ENCODE measurements at regions not wholly inside any gene's neighbourhood (a gene's known extent, or its start where the extent isn't known, plus 50 kb on each side); places are given as distances from the start of the nearest gene placed in this dataset.

DNA sequence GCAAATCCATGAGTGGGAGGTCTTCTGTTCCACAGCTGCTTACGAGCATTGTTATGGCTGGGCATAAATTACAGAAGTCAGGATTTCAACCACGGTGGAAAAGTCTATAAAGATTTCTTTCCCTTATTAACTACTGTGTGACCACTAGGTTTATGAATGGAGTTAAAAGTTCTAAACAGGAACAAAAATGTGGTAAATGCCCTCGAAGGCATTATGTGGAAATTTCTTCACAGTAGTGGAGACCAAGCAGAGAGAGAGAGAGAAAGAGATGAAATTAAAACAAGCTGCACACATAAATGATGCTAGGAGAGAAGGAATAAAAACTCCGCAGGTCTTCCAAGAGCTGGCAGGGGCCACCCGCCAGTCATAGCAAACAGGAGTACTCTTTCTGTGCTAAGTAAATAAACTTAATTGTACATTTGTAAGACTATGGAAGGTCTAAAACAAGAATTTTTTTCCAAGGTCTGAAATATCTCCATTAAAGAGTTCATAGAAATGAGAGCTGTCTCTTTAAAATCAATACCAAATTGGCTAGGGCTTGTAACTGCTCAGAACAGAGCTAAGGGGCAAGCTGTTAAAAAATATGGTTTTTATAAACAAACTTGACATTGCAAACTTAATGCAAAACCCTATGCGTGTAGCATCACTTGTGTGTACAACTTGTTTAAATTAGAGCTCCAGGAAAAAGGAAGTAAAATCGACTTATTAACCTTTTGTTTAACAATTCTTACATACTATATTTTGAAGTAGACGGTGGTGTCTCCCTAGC, 438.2 kb downstream of the MEIS1 start:
- in situ Hi-C loops (cut with MboI; ENCODE audit: low sequenced_read_pairs, unreplicated experiment) = no loop called here
- TF ChIP-seq, protein P1, sequence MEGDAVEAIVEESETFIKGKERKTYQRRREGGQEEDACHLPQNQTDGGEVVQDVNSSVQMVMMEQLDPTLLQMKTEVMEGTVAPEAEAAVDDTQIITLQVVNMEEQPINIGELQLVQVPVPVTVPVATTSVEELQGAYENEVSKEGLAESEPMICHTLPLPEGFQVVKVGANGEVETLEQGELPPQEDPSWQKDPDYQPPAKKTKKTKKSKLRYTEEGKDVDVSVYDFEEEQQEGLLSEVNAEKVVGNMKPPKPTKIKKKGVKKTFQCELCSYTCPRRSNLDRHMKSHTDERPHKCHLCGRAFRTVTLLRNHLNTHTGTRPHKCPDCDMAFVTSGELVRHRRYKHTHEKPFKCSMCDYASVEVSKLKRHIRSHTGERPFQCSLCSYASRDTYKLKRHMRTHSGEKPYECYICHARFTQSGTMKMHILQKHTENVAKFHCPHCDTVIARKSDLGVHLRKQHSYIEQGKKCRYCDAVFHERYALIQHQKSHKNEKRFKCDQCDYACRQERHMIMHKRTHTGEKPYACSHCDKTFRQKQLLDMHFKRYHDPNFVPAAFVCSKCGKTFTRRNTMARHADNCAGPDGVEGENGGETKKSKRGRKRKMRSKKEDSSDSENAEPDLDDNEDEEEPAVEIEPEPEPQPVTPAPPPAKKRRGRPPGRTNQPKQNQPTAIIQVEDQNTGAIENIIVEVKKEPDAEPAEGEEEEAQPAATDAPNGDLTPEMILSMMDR (IDR thresholded peaks at IDR 0.05; ENCODE audit: borderline replicate concordance, control extremely low read depth, extremely low read depth, insufficient read depth, missing control alignments) = no peak
- DNase-seq (ENCODE audit: low spot score) = no peak

DNA sequence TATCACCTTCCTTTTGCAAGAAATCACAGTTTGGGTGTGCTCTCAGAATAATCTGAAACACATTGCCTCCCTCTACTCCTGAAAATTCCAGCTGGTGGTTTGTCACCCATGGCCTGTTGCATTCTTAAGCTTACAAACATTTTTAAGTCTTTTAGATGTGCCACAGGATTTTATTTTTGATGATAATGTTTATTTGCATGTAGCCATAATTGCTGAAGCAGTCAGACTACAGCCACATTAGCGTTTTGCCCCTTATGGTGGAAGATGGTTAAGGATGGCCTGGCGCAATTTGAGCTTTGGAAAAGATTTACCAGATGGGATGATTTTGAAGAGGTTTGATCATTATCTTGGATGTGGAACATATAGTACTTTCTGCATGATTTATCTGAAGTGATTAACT, 439.5 kb downstream of the MEIS1 start:
- no peak for DNase-seq (ENCODE audit: low spot score)
- TF ChIP-seq, protein P1 (IDR thresholded peaks at IDR 0.05; ENCODE audit: borderline replicate concordance, control extremely low read depth, extremely low read depth, insufficient read depth, missing control alignments) = no peak
- in situ Hi-C loops (cut with MboI; ENCODE audit: low sequenced_read_pairs, unreplicated experiment) = no loop called here

DNA sequence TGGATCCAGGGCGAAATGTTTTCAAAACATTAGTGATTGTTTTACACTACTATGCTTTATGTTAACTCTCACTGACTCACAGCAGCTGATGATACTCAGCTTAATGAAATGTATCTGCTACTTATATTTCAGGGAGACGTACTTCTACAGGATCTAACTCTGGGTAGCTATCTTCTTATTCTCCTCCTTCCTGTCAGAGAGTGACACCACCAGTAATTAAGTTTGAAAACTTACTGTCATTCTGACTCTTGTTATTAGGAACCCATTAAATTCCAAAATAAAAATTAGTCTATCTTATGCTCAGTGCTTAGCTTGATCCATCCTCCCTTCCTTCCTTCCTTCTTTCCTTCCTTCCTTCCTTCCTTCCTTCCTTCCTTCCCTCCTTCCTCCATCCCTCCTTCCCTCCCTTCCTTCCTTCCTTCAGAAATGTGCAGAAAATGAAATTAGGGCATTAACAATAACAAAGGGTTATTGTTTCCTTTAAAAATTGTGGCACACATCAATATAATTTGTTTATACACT, 441.1 kb downstream of the MEIS1 start:
- TF ChIP-seq, protein P1 (IDR thresholded peaks at IDR 0.05; ENCODE audit: borderline replicate concordance, control extremely low read depth, extremely low read depth, insufficient read depth, missing control alignments) = no peak
- in situ Hi-C loops (cut with MboI; ENCODE audit: low sequenced_read_pairs, unreplicated experiment) = no loop called here
- DNase-seq (ENCODE audit: low spot score) = no peak

DNA sequence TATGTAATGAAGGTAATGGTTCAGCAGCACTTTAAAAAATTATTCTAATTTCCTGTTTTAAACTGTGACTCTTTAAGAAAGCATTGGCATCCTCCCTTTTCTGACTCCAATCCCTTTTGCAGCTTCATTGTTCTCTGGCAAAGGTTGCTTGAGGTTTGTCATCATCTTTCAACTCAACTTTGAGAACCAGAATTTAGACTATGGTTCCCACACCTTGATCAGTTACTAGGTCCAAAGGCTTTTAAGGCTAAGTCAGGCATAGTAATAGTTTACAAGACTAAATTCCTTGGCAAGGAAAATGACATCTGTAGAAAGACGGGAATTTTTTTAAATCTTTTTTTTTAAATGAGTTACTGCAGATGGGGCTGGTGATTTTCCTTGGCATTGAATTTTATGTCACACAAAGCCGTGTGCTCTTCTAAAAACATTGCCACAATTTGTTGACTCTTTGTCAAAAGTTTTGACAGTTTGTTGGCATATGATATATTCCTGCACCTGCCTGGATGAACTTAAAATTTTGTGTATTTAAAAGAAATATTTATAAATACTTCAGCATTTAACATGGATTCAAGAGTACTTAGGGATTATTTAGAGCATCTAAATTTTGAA, 451.0 kb downstream of the MEIS1 start:
- no peak for DNase-seq (ENCODE audit: low spot score)
- in situ Hi-C loops (cut with MboI; ENCODE audit: low sequenced_read_pairs, unreplicated experiment) = no loop called here
- TF ChIP-seq, protein P1 (IDR thresholded peaks at IDR 0.05; ENCODE audit: borderline replicate concordance, control extremely low read depth, extremely low read depth, insufficient read depth, missing control alignments) = no peak

DNA sequence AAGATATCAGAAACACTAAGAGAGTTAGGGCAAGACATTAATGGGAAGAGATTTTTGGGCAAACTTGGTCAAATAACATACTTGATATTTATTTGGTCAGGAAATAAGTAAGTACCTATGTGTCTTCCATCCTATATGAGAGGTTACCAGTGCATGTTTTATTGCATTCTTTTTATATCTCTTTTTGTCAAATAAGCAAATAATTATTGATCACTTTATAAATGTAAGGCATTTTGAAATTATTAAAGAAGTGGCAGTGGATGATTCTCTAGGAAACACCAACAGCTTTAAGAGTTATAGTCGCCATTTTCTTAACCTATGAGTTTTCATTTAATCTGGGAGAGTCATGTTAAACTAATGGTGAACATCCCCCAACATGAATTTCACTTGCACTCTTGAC, 453.3 kb downstream of the MEIS1 start:
- TF ChIP-seq, protein P1 (IDR thresholded peaks at IDR 0.05; ENCODE audit: borderline replicate concordance, control extremely low read depth, extremely low read depth, insufficient read depth, missing control alignments) = no peak
- DNase-seq (ENCODE audit: low spot score) = no peak
- in situ Hi-C loops (cut with MboI; ENCODE audit: low sequenced_read_pairs, unreplicated experiment) = no loop called here

DNA sequence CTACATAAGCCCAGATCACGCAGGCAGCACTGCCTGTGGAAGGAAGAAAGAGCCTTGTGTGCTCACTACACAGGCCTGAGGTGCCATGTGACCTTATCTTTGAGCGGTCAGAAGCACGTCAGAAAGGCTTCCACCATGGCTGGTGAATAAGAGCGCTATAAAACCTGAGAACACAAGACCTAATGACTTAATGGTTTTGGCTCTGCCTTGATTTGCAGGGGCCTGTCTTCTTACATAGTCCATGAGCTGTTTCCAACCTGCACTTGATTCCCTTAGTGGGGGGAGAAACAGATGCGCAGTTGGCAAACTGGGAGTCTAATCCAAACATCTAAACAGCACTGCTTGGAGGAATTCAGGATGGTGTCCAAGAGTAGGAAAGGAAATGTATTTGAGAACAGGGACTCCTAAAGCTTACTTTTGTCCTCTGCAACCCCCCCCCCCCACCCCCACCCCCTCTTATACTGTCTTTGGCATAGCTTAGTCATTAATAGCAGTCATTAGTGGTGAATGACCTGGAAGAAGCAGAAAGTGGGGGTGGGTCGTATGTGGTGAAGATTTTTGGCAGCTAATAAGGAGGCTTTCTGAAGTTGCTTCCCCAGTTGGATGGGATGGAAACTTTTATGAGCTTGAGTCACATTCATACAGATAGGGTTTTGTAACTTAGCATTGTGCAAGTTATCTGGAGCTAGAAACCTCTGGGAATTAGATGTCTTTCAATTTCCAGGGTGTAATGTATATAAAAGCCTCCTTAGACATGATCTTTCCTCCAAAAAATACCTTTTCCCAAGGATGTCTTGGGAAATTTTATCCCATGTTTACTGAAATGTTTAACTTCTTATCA, 454.1 kb downstream of the MEIS1 start:
- TF ChIP-seq, protein P1 (IDR thresholded peaks at IDR 0.05; ENCODE audit: borderline replicate concordance, control extremely low read depth, extremely low read depth, insufficient read depth, missing control alignments) = no peak
- in situ Hi-C loops (cut with MboI; ENCODE audit: low sequenced_read_pairs, unreplicated experiment) = no loop called here
- DNase-seq (ENCODE audit: low spot score) = no peak

Data from GM13976 (cell line).